ENCODE measurements at regions not wholly inside any gene's neighbourhood (a gene's known extent, or its start where the extent isn't known, plus 50 kb on each side); places are given as distances from the start of the nearest gene placed in this dataset.

- intact Hi-C loops (cut with DNase I; ENCODE audit: low total_unique reads) = no loop called here
- Histone ChIP-seq H3K27ac (no peak overlapping the region), H3K27me3 (no peaks in the 10 kb centered on the region), H3K4me3 (no peak overlapping the region), H3K4me1 (no peaks in the 10 kb centered on the region), H3K36me3 (no peaks in the 10 kb centered on the region), H3K9me3 (no peaks in the 10 kb centered on the region)
- in situ Hi-C loops (cut with MboI; ENCODE audit: low sequenced_read_pairs in 4 of 4) = no loop called here
- TF ChIP-seq, protein P1, sequence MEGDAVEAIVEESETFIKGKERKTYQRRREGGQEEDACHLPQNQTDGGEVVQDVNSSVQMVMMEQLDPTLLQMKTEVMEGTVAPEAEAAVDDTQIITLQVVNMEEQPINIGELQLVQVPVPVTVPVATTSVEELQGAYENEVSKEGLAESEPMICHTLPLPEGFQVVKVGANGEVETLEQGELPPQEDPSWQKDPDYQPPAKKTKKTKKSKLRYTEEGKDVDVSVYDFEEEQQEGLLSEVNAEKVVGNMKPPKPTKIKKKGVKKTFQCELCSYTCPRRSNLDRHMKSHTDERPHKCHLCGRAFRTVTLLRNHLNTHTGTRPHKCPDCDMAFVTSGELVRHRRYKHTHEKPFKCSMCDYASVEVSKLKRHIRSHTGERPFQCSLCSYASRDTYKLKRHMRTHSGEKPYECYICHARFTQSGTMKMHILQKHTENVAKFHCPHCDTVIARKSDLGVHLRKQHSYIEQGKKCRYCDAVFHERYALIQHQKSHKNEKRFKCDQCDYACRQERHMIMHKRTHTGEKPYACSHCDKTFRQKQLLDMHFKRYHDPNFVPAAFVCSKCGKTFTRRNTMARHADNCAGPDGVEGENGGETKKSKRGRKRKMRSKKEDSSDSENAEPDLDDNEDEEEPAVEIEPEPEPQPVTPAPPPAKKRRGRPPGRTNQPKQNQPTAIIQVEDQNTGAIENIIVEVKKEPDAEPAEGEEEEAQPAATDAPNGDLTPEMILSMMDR (IDR thresholded peaks at IDR 0.05 in 4 of 5, conservative IDR thresholded peaks at IDR 0.05 in 1 of 5) = no peak
- no peak for TF ChIP-seq POLR2A (IDR thresholded peaks at IDR 0.05)
- ATAC-seq (no peak), DNase-seq (no peak)
Observed at GRCh38 chr13:65400702-65401101, 1829.4 kb downstream of the PCDH9 start.

DNA sequence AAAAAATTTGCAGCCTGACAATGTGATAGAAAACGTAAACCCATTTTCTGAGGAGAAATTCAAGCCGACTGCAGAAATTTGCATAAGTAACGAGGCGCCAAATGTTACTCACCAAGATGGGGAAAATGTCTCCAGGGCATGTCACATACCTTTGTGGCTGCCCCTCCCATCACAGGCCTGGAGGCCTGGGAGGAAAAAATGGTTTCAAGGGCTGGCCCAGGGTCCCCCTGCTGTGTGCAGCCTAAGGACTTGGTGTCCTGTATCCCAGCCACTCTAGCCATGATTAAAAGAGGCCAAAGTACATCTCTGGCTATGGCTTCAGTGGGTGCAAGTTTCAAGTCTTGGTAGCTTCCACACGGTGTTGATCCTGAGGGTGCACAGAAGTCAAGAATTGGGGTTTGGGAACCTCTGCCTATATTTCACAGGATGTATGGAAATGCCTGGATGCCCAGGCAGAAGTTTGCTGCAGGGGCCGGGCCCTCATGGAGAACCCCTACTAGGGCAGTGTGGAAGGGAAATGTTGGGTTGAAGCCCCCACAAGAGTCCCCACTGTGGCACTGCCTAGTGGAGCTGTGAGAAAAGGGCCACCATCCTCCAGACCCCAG is 1842.3 kb downstream of the PCDH9 start:
- in situ Hi-C loops (cut with MboI; ENCODE audit: low sequenced_read_pairs in 4 of 4) (no loop called here), intact Hi-C loops (cut with DNase I; ENCODE audit: low total_unique reads) (no loop called here)
- H3K36me3 ChIP-seq = no peaks in the 10 kb centered on the region

GRCh38 chr13:65378943-65379519 is 1851.1 kb downstream of the PCDH9 start:
- no peak overlapping the region for H3K4me3 ChIP-seq
- in situ Hi-C loops (cut with MboI; ENCODE audit: low sequenced_read_pairs in 4 of 4) = no loop called here
- H3K27me3 ChIP-seq = no peaks in the 10 kb centered on the region
- H3K27ac ChIP-seq = no peak overlapping the region
- TF ChIP-seq, protein P1 (IDR thresholded peaks at IDR 0.05 in 4 of 5, conservative IDR thresholded peaks at IDR 0.05 in 1 of 5) = no peak
- TF ChIP-seq POLR2A (IDR thresholded peaks at IDR 0.05) = no peak
- H3K9me3 ChIP-seq = peaks cover 0 to 3% (median 0%) of the 10 kb centered on the region in 3 donors
- ATAC-seq (no peak), DNase-seq (no peak)
- H3K4me1 ChIP-seq = no peaks in the 10 kb centered on the region
- no peaks in the 10 kb centered on the region for H3K36me3 ChIP-seq
- intact Hi-C loops (cut with DNase I; ENCODE audit: low total_unique reads) = no loop called here

More for the DNA sequence above, 1842.3 kb downstream of the PCDH9 start:
- ATAC-seq (no peak), DNase-seq (no peak)
- Histone ChIP-seq H3K4me1 (no peaks in the 10 kb centered on the region), H3K4me3 (no peak overlapping the region), H3K27me3 (no peaks in the 10 kb centered on the region), H3K9me3 (no peaks in the 10 kb centered on the region), H3K27ac (no peak overlapping the region)
- TF ChIP-seq, protein P1 (IDR thresholded peaks at IDR 0.05 in 4 of 5, conservative IDR thresholded peaks at IDR 0.05 in 1 of 5) = no peak
- TF ChIP-seq POLR2A (IDR thresholded peaks at IDR 0.05) = no peak

- H3K9me3 ChIP-seq = peaks cover 0 to 3% (median 0%) of the 10 kb centered on the region in 3 donors
- H3K4me1 ChIP-seq = no peaks in the 10 kb centered on the region
- DNase-seq (no peak), ATAC-seq (no peak)
- no peak overlapping the region for H3K27ac ChIP-seq
- TF ChIP-seq POLR2A (IDR thresholded peaks at IDR 0.05) = no peak
- TF ChIP-seq, protein P1 (IDR thresholded peaks at IDR 0.05 in 4 of 5, conservative IDR thresholded peaks at IDR 0.05 in 1 of 5) = no peak
- H3K27me3 ChIP-seq = no peaks in the 10 kb centered on the region
- H3K4me3 ChIP-seq = no peak overlapping the region
- in situ Hi-C loops (cut with MboI; ENCODE audit: low sequenced_read_pairs in 4 of 4) (no loop called here), intact Hi-C loops (cut with DNase I; ENCODE audit: low total_unique reads) (no loop called here)
- H3K36me3 ChIP-seq = no peaks in the 10 kb centered on the region
Observed at GRCh38 chr13:65378484-65378883, 1851.7 kb downstream of the PCDH9 start.

All from gastrocnemius medialis (tissue), 4 donors.